Caco-2 (cell line): ENCODE measurements at regions not wholly inside any gene's neighbourhood (a gene's known extent, or its start where the extent isn't known, plus 50 kb on each side); places are given as distances from the start of the nearest gene placed in this dataset.

Source experiments
- BruUV-seq: library from RNA; stranded (reverse); fragments of 400-500 nt; replicated peaks from 2 replicates; lab custom pipeline; 2021; lab: Mats Ljungman, UMichigan
- CTCF ChIA-PET: fragments of 300-600 bp; sonication (Branson Sonifier 250); formaldehyde crosslinking; loops from one replicate; lab custom pipeline; 2022; ENCODE audit warnings: antibody characterized with exemption; lab: Charles Lee
- POLR2A ChIA-PET: fragments of 300-600 bp; sonication (Branson Sonifier 250); formaldehyde crosslinking; loops from one replicate; lab custom pipeline; 2022; ENCODE audit warnings: antibody characterized with exemption; lab: Charles Lee
- DNase-seq, 2 experiments: peaks; one replicate each; pipeline versions ENCODE4 v3.0.0 to v3.0.0-alpha.2; 2020 to 2022
- H3K27me3 ChIP-seq: replicated peaks from 2 replicates; pipeline ENCODE4 v1.6.0; 2011; ENCODE audit warnings: low read length; ENCODE audit not compliant: control insufficient read depth, insufficient read depth
- H3K36me3 ChIP-seq: 2 replicates; pipeline ENCODE4 v1.5.1; 2011; ENCODE audit warnings: low read length; ENCODE audit not compliant: control insufficient read depth, insufficient read depth
- H3K4me1 ChIP-seq: fragments of 250-450 bp; sonication (Bioruptor Pico); 2 replicates; pipeline ENCODE4 v1.5.1; 2020; ENCODE audit warnings: mild to moderate bottlenecking
- H3K4me3 ChIP-seq: 2 replicates; pipeline ENCODE4 v1.5.1; 2011; ENCODE audit warnings: low read depth, mild to moderate bottlenecking, control low read depth, low read length
- H3K9me3 ChIP-seq: fragments of 250-450 bp; sonication (Bioruptor Pico); 2 replicates; pipeline ENCODE4 v1.5.1; 2020; ENCODE audit warnings: mild to moderate bottlenecking, moderate library complexity
- H3K27ac Mint-ChIP-seq: one replicate; pipeline ENCODE4 v1.8.0; 2022; ENCODE audit warnings: mixed read lengths; ENCODE audit not compliant: unreplicated experiment
- H3K27me3 Mint-ChIP-seq: one replicate; pipeline ENCODE4 v1.8.0; 2022; ENCODE audit warnings: mixed read lengths; ENCODE audit not compliant: insufficient read depth, unreplicated experiment
- H3K36me3 Mint-ChIP-seq: one replicate; pipeline ENCODE4 v1.8.0; 2022; ENCODE audit warnings: mild to moderate bottlenecking, mixed read lengths; ENCODE audit not compliant: insufficient read depth, unreplicated experiment
- H3K4me1 Mint-ChIP-seq: one replicate; pipeline ENCODE4 v1.8.0; 2022; ENCODE audit warnings: low read depth, mixed read lengths; ENCODE audit not compliant: unreplicated experiment
- H3K4me3 Mint-ChIP-seq: one replicate; pipeline ENCODE4 v1.8.0; 2022; ENCODE audit warnings: mild to moderate bottlenecking, moderate library complexity, mixed read lengths; ENCODE audit not compliant: unreplicated experiment
- H3K9me3 Mint-ChIP-seq: one replicate; pipeline ENCODE4 v1.8.0; 2022; ENCODE audit warnings: mixed read lengths; ENCODE audit not compliant: unreplicated experiment
- intact Hi-C: fragments of 100-400 bp; cut with micrococcal nuclease; formaldehyde crosslinking; loops from one replicate; pipeline ENCODE4 v1.10.0; 2022; ENCODE audit not compliant: unreplicated experiment
- TF ChIP-seq, protein P1 (sequence below), 2 experiments: fragments of 200-600 bp in 1 of 2; IDR thresholded peaks; 1 replicate in 1 of 2; 2 replicates in 1 of 2; pipeline versions ENCODE4 v1.5.1 to v1.8.0; 2011 to 2022; ENCODE audit warnings: antibody characterized with exemption in 1 of 2, control low read depth in 1 of 2, inconsistent platforms in 1 of 2, low read depth in 1 of 2, low read length in 1 of 2, mild to moderate bottlenecking in 1 of 2, moderate library complexity in 1 of 2; ENCODE audit not compliant: insufficient read depth in 1 of 2, severe bottlenecking in 1 of 2, unreplicated experiment in 1 of 2

DNA sequence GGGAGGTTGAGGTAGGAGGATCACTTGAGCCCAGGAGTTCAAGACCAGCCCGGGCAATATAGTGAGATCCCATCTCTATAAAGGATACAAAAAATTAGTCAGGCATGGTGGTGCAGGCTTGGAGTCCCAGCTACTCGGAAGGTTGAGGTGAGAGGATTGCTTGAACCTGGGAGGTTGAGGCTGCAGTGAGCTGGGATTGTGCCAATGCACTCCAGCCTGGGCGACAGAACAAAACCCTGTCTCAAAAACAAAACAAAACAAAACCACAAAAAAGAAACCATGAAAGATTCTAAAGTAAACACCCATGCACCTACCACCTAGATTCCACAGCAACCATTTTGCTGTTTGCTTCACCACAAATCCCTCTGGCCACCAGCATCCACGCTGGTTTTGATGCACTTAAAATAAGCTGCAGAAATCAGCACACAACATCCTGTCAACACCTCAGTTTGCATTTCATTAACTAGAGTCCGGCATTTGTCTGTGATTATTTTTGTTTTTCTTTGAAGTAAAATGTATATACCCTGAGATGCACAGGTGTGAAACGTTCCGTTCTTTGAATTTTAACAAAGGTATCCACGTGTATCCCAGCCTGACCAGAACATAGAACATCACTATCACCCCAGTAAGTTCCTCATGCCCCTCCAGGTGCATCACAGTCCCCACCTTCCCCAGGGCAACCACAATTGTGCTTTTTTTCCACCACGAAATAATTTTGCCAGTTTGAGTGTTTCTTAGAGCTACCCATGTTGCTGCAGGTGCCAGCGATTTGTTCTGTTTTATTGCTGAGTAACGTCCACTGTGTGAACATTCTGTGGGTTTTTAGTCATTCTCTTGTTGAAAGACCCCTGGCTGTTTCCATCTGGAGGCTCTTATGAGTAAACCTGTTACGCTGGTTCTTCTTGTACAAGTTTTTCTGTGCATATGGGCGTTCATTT is 191.5 kb downstream of the SEC14L1 start:
- Histone ChIP-seq H3K4me1 (peaks cover 15% of the 10 kb centered on the region), H3K4me3 (no peak overlapping the region)

DNA sequence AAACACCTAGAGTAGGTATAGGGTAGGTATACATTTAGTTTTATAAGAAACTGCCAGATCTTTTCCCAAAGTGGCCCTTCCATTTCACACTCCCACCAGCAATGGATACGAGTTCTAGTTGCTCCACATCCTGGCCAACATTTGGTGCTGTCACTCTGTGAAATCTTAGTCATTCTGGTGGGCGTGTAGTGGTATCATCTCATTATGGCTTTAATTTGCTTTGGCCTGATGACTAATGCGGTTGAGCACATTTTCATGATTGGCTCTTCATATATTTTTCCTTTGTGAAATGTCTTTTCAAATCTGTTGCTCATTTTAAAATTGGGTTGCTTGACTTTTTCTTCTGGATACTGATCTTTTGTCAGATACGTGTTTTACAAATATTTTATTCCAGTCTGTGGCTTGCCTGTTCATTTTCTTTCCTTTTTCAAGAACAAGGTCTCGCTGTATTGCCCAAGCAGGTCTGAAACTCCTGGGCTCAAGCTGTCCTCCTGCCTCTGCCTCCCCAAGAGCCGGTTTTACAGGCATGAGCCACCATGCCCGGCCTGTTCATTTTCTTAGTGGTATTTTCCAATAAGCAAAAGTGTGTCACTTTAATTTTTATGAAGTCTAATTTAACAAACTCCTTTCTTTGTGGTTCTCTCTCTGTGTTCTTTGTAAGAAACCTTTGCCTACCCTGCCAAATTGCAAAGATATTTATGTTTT is 192.4 kb downstream of the SEC14L1 start:
- CTCF ChIA-PET, result no interaction called here
- Histone ChIP-seq H3K27me3 (no peaks in the 10 kb centered on the region), H3K9me3 (peaks cover 5% of the 10 kb centered on the region; the same call in 1 of the 2 replicates), H3K4me3 (no peak overlapping the region), H3K4me1 (peaks cover 15% of the 10 kb centered on the region), H3K36me3 (no peaks in the 10 kb centered on the region; the same call in 1 of the 2 replicates)
- Mint-ChIP-seq H3K27me3 (no peaks in the 10 kb centered on the region), H3K4me3 (no peak overlapping the region), H3K4me1 (peaks cover 29% of the 10 kb centered on the region), H3K36me3 (peaks cover 36% of the 10 kb centered on the region), H3K9me3 (peaks cover 9% of the 10 kb centered on the region), H3K27ac (peak overlapping the region; percentile 56)
- BruUV-seq, result no TSS peak
- TF ChIP-seq, protein P1, sequence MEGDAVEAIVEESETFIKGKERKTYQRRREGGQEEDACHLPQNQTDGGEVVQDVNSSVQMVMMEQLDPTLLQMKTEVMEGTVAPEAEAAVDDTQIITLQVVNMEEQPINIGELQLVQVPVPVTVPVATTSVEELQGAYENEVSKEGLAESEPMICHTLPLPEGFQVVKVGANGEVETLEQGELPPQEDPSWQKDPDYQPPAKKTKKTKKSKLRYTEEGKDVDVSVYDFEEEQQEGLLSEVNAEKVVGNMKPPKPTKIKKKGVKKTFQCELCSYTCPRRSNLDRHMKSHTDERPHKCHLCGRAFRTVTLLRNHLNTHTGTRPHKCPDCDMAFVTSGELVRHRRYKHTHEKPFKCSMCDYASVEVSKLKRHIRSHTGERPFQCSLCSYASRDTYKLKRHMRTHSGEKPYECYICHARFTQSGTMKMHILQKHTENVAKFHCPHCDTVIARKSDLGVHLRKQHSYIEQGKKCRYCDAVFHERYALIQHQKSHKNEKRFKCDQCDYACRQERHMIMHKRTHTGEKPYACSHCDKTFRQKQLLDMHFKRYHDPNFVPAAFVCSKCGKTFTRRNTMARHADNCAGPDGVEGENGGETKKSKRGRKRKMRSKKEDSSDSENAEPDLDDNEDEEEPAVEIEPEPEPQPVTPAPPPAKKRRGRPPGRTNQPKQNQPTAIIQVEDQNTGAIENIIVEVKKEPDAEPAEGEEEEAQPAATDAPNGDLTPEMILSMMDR (IDR thresholded peaks at IDR 0.05; ENCODE audit: insufficient read depth in 1 of 2, low read depth in 1 of 2, low read length in 1 of 2, severe bottlenecking in 1 of 2, unreplicated experiment in 1 of 2), result no peak
- no peak for DNase-seq
- POLR2A ChIA-PET, result no interaction called here
- intact Hi-C loops, result loop anchor here (5.0 kb wide), 1 partner anchor 59 kb away; no protein-coding TSS in a partner anchor

More for the DNA sequence above, 191.5 kb downstream of the SEC14L1 start:
- Mint-ChIP-seq H3K27ac (peak overlapping the region; percentile 56), H3K4me1 (peaks cover 33% of the 10 kb centered on the region), H3K9me3 (peaks cover 9% of the 10 kb centered on the region), H3K27me3 (no peaks in the 10 kb centered on the region), H3K4me3 (no peak overlapping the region), H3K36me3 (peaks cover 40% of the 10 kb centered on the region)
- CTCF ChIA-PET, result interaction anchor here (0.6 to 3.4 kb wide), 6 partner anchors 10 to 1677 kb away, joined by 3 to 20 read pairs (median 6); partner anchors contain the start of gene CANT1
- TF ChIP-seq, protein P1 (IDR thresholded peaks at IDR 0.05; ENCODE audit: insufficient read depth in 1 of 2, low read depth in 1 of 2, low read length in 1 of 2, severe bottlenecking in 1 of 2, unreplicated experiment in 1 of 2), result no peak
- H3K36me3 ChIP-seq, result no peaks in the 10 kb centered on the region; the same call in 1 of the 2 replicates
- POLR2A ChIA-PET, result no interaction called here
- BruUV-seq, result no TSS peak
- DNase-seq, result no peak
- intact Hi-C loops, result loop anchor here (5.0 kb wide), 1 partner anchor 60 kb away; no protein-coding TSS in a partner anchor
- H3K9me3 ChIP-seq, result peaks cover 5% of the 10 kb centered on the region; the same call in 1 of the 2 replicates
- no peaks in the 10 kb centered on the region for H3K27me3 ChIP-seq

DNA sequence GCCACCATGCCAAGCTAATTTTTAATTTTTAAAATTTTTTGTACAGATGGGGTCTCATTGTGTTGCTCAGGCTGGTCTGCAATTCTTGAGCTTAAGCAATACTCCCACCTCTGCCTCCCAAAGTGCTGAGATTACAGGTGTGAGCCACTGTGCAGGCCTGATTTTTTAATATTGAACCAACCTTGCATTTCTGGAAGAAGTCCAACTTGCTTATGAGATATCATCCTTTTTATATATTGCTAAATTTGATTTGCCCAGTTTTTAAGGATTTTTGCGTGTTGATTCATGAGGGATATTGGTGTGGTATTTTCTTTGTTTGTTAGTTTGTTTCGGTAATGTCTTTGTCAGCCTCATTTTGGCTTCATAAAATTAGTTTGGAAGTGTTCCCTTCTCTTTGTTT is 196.4 kb downstream of the SEC14L1 start:
- no peak for DNase-seq
- peaks cover 9% of the 10 kb centered on the region for H3K9me3 Mint-ChIP-seq
- peaks cover 13% of the 10 kb centered on the region for H3K4me1 Mint-ChIP-seq
- intact Hi-C loops, result no loop called here
- CTCF ChIA-PET, result no interaction called here
- Histone ChIP-seq H3K36me3 (no peaks in the 10 kb centered on the region), H3K4me3 (no peak overlapping the region), H3K9me3 (peaks cover 5% of the 10 kb centered on the region; the same call in 1 of the 2 replicates), H3K4me1 (peaks cover 6% of the 10 kb centered on the region), H3K27me3 (no peaks in the 10 kb centered on the region)
- H3K36me3 Mint-ChIP-seq, result peaks cover 32% of the 10 kb centered on the region
- H3K27ac Mint-ChIP-seq, result no peak overlapping the region
- BruUV-seq, result no TSS peak
- POLR2A ChIA-PET, result no interaction called here
- TF ChIP-seq, protein P1 (IDR thresholded peaks at IDR 0.05; ENCODE audit: insufficient read depth in 1 of 2, low read depth in 1 of 2, low read length in 1 of 2, severe bottlenecking in 1 of 2, unreplicated experiment in 1 of 2), result no peak
- H3K27me3 Mint-ChIP-seq, result no peaks in the 10 kb centered on the region
- H3K4me3 Mint-ChIP-seq, result no peak overlapping the region
